Osteocyte (in vitro differentiated cells): ENCODE measurements at regions not wholly inside any gene's neighbourhood (a gene's known extent, or its start where the extent isn't known, plus 50 kb on each side); places are given as distances from the start of the nearest gene placed in this dataset.

Source experiments
- DNase-seq: peaks from one replicate; pipeline ENCODE4 v3.0.0; 2021; ENCODE audit warnings: mixed read lengths; ENCODE audit not compliant: unreplicated experiment; ENCODE audit errors: extremely low spot score
- H3K27ac Mint-ChIP-seq: one replicate; pipeline ENCODE4 v1.8.0; 2021; ENCODE audit warnings: mild to moderate bottlenecking, mixed read lengths; ENCODE audit not compliant: unreplicated experiment
- H3K27me3 Mint-ChIP-seq: one replicate; pipeline ENCODE4 v1.8.0; 2021; ENCODE audit warnings: mixed read lengths; ENCODE audit not compliant: unreplicated experiment
- H3K36me3 Mint-ChIP-seq: one replicate; pipeline ENCODE4 v1.8.0; 2021; ENCODE audit warnings: mixed read lengths; ENCODE audit not compliant: unreplicated experiment
- H3K4me1 Mint-ChIP-seq: one replicate; pipeline ENCODE4 v1.8.0; 2021; ENCODE audit warnings: mixed read lengths; ENCODE audit not compliant: unreplicated experiment
- H3K4me3 Mint-ChIP-seq: one replicate; pipeline ENCODE4 v1.8.0; 2021; ENCODE audit warnings: mild to moderate bottlenecking, moderate library complexity, mixed read lengths; ENCODE audit not compliant: unreplicated experiment
- H3K9me3 Mint-ChIP-seq: one replicate; pipeline ENCODE4 v1.8.0; 2021; ENCODE audit warnings: mixed read lengths; ENCODE audit not compliant: unreplicated experiment
- TF ChIP-seq, protein P1 (sequence below): fragments of 200-600 bp; sonication (generic); IDR thresholded peaks from 2 replicates; pipeline ENCODE4 v1.5.0; 2021; ENCODE audit warnings: antibody characterized with exemption, mild to moderate bottlenecking, moderate library complexity

DNA sequence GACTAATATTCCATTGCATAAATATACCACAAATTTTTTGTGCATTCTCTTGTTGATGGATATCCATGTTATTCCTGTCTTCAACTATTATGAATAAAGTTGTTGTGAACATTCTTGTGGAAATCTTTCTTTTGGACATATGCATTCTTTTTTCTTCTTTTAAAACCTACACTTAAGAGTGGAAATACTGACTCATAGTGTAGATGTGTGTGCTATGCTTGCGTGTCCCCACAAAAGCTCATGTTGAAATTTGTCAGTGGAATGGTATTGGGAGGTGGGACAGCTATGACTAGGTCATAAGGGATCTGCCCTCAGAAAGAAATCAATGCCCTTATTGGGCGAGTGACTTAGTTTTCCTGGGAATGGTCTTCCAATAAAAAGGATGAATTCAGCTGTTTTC is 203.6 kb upstream of the PRSS58 start:
- Mint-ChIP-seq H3K4me3 (no peak overlapping the region), H3K27ac (peak overlapping the region; percentile 92), H3K9me3 (no peaks in the 10 kb centered on the region), H3K36me3 (no peaks in the 10 kb centered on the region), H3K27me3 (no peaks in the 10 kb centered on the region), H3K4me1 (peaks cover 46% of the 10 kb centered on the region)
- TF ChIP-seq, protein P1, sequence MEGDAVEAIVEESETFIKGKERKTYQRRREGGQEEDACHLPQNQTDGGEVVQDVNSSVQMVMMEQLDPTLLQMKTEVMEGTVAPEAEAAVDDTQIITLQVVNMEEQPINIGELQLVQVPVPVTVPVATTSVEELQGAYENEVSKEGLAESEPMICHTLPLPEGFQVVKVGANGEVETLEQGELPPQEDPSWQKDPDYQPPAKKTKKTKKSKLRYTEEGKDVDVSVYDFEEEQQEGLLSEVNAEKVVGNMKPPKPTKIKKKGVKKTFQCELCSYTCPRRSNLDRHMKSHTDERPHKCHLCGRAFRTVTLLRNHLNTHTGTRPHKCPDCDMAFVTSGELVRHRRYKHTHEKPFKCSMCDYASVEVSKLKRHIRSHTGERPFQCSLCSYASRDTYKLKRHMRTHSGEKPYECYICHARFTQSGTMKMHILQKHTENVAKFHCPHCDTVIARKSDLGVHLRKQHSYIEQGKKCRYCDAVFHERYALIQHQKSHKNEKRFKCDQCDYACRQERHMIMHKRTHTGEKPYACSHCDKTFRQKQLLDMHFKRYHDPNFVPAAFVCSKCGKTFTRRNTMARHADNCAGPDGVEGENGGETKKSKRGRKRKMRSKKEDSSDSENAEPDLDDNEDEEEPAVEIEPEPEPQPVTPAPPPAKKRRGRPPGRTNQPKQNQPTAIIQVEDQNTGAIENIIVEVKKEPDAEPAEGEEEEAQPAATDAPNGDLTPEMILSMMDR = no peak
- no peak for DNase-seq

DNA sequence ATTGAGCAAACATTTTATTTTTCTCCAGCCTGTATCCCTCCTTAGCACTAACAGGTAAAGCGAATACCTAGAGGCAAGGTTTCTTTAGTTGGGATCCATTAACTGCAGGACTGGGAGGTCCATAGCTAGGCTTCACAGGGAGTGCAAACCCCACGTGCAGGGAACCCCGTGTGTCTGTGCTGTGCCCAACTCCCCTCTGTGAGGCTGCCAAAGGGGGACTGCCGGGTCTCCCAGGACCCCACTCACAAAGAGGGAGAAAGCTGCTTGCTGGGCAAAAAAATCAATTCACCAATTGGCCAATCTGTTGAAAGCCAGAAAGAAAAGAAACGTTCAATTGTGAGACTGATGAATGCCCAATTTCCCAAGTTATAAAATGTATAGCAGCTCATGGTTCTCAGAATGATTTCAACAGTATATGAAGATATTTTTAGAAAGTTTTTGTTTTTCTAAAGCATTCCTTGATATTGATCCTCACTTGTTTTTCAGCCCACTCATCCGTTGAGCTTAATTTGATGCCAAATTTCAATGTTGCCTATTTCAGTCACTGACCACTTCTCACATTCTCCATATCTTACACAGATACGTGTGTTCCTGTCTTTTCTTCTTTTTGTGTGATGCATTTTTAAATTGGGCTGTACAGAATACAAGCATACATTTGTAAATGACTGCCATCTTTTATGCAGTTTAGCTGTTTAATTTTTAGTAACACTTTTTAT is 202.7 kb upstream of the PRSS58 start:
- Mint-ChIP-seq H3K9me3 (no peaks in the 10 kb centered on the region), H3K27me3 (no peaks in the 10 kb centered on the region), H3K36me3 (no peaks in the 10 kb centered on the region), H3K4me3 (no peak overlapping the region), H3K4me1 (peaks cover 46% of the 10 kb centered on the region), H3K27ac (peak overlapping the region; percentile 92)
- TF ChIP-seq, protein P1 = no peak
- no peak for DNase-seq

DNA sequence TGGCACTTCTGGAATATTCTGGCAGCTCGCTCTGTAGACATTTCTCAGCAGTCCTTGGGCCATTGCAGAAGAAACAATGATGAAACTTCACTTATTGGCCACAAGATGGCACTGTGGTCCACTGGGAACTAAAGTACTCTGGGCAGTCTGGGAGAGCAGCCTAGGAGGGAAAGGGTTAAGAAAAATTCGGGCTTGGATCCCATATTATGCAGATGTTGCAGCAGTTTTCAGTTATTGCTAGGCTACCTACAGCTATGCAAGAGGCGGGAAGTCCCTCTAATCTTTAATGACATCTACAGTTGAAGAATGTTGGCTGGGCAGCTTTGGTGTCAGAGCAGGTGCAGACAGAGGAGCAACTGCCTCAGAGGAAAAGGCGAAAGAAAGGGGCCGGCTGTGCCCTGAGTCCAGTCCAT is 201.7 kb upstream of the PRSS58 start:
- DNase-seq = peak; percentile 69
- H3K27ac Mint-ChIP-seq = no peak overlapping the region
- TF ChIP-seq, protein P1 = peak; percentile 86
- no peaks in the 10 kb centered on the region for H3K27me3 Mint-ChIP-seq
- H3K4me3 Mint-ChIP-seq = no peak overlapping the region
- H3K4me1 Mint-ChIP-seq = peaks cover 46% of the 10 kb centered on the region
- no peaks in the 10 kb centered on the region for H3K9me3 Mint-ChIP-seq
- H3K36me3 Mint-ChIP-seq = no peaks in the 10 kb centered on the region

DNA sequence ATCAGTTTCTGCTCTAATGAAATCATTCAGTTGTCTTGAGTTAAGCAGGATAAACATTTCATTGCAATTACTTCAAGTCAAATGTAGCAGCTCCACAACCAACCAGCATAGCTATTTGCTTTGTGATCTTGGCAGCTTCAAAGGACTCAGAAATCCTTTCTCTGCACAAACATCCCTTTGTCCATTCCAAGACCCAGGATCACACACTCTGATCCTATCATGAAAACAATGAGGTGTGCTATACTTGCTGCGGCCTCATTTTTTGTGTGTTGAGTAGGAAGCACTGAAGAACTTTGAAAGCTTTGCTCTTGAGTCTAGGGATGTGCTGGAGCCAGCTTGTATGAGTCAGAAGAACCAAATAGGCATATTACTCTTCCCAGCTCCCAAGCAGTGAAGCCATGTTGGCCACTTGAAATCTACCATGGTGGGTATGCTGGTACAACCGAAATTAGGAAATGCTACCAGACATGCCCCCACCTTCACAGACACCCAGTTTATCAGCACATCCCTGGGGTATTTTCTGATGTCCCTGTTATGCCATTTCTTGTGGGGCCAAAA is 199.4 kb upstream of the PRSS58 start:
- no peaks in the 10 kb centered on the region for H3K9me3 Mint-ChIP-seq
- peaks cover 28% of the 10 kb centered on the region for H3K4me1 Mint-ChIP-seq
- H3K4me3 Mint-ChIP-seq = no peak overlapping the region
- H3K27me3 Mint-ChIP-seq = no peaks in the 10 kb centered on the region
- peak; percentile 25 for DNase-seq
- no peaks in the 10 kb centered on the region for H3K36me3 Mint-ChIP-seq
- TF ChIP-seq, protein P1 = no peak
- no peak overlapping the region for H3K27ac Mint-ChIP-seq

DNA sequence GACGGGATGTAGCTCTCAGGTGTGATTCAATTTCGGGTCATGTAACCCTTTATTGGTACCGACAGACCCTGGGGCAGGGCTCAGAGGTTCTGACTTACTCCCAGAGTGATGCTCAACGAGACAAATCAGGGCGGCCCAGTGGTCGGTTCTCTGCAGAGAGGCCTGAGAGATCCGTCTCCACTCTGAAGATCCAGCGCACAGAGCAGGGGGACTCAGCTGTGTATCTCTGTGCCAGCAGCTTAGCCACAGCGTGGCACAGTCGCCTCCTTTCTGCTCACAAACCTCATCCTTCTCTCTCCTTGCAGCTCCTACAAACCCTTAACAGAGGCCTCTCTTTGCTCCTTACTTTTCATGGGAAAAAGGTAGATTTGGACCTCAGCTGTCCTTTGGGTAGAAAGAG is 197.5 kb upstream of the PRSS58 start:
- Mint-ChIP-seq H3K4me1 (peaks cover 17% of the 10 kb centered on the region), H3K27ac (no peak overlapping the region), H3K4me3 (no peak overlapping the region), H3K9me3 (no peaks in the 10 kb centered on the region), H3K36me3 (no peaks in the 10 kb centered on the region), H3K27me3 (no peaks in the 10 kb centered on the region)
- TF ChIP-seq, protein P1 = no peak
- peak; percentile 83 for DNase-seq
